ENCODE measurements at regions not wholly inside any gene's neighbourhood (a gene's known extent, or its start where the extent isn't known, plus 50 kb on each side); places are given as distances from the start of the nearest gene placed in this dataset.
A peak's percentile ranks its signal among the peaks of the same experiment; 100 is the strongest.

DNA sequence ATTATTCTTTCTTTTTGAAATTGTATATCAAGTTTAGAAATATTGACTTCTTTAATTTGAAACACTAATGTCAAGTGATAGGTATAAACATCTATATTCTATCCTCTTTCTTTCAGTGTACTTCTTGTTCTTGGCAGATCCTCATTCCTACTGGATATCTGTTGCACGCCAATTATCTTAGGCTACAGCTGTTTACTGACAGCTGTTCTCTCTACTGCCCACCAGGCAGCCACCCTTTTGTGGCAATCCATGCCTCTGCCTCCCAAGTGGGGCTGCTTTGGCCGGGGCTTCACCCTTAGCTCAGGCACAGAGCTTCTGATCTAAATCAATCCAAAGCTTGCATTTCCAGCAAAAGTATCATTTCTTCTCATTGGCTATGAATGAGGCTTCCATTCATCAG, 50.6 kb upstream of the ITSN2 start:
- H3K9me3 ChIP-seq: no peaks in the 10 kb centered on the region
- no peaks in the 10 kb centered on the region for H3K36me3 ChIP-seq
- H3K27ac ChIP-seq: no peak overlapping the region
- no peak for ATAC-seq
- H3K27me3 ChIP-seq: peaks cover 0 to 9% of the 10 kb centered on the region in 2 donors
- no peak for DNase-seq
- TF ChIP-seq CTCF (IDR thresholded peaks at IDR 0.05): no peak
- intact Hi-C loops (cut with DNase I): loop anchor here (5.0 to 10.0 kb wide), 2 partner anchors 414 to 416 kb away; no protein-coding TSS in a partner anchor
- no peak overlapping the region for H3K4me3 ChIP-seq
- H3K4me1 ChIP-seq: no peaks in the 10 kb centered on the region

DNA sequence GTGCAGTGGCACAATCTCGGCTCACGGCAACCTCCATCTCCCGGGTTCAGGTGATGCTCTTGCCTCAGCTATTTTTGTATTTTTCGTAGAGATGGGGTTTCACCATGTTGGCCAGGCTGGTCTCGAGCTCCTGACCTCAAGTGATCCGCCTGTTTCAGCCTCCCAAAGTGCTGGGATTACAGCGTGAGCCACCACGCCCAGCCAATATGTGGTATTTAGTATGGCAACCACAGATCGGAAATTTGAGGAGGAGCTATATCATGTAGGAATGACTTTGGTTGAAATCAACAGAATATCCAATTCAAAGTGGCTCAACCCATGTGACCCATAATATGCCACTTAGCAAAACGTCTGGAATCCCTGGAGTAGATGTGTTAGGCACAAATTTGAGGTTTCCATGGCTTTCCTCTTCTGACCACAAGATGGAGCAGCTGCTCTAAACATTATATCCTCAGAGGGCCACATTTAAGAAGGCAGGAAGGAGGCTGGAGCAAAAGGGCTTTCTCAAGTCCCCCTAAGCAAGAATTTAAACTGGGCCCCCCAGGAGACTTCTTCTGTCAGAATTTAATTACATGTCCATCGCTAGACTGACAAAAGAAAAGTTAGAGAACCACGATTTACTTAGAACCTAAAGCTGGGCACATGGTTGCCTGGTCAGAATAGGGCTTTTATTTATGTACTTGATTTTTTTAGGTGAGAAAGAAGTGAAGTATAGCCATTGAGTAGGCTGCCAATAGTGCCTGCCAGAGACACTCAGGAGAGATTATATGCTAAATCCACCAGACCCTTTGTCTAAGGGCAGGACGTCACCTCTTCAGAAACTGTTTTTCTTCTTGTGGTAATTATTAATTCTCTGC, 49.6 kb upstream of the ITSN2 start:
- ATAC-seq: peak; percentile 97

More for the DNA sequence above, 49.6 kb upstream of the ITSN2 start:
- intact Hi-C loops (cut with DNase I): loop anchor here (5.0 to 10.0 kb wide), 2 partner anchors 415 to 417 kb away; no protein-coding TSS in a partner anchor
- peak in 2 of 4 donors; percentile 65 to 83 for DNase-seq
- H3K27me3 ChIP-seq: peaks cover 0 to 9% of the 10 kb centered on the region in 2 donors
- no peaks in the 10 kb centered on the region for H3K36me3 ChIP-seq
- H3K4me3 ChIP-seq: no peak overlapping the region
- no peak overlapping the region for H3K27ac ChIP-seq
- no peaks in the 10 kb centered on the region for H3K4me1 ChIP-seq
- peak; percentile 76 to 78 for TF ChIP-seq CTCF (IDR thresholded peaks at IDR 0.05)
- no peaks in the 10 kb centered on the region for H3K9me3 ChIP-seq

Measured in left lung (tissue), 4 donors.